Subcutaneous abdominal adipose tissue (tissue), 5 donors: ENCODE measurements at regions not wholly inside any gene's neighbourhood (a gene's known extent, or its start where the extent isn't known, plus 50 kb on each side); places are given as distances from the start of the nearest gene placed in this dataset.

ENCODE experiments used
- H3K27ac ChIP-seq: one replicate; pipeline ENCODE4 v1.7.0; 2013; ENCODE audit warnings: low read depth, mild to moderate bottlenecking, inconsistent platforms, low read length, moderate library complexity
- H3K27me3 ChIP-seq, 5 donors: one replicate each; pipeline ENCODE4 v1.7.0; 2013; ENCODE audit warnings: low read length in 5 of 5, inconsistent platforms in 1 of 5; ENCODE audit not compliant: control insufficient read depth in 5 of 5, insufficient read depth in 4 of 5
- H3K36me3 ChIP-seq, 5 donors: one replicate each; pipeline ENCODE4 v1.7.0; 2013; ENCODE audit warnings: low read length in 5 of 5; ENCODE audit not compliant: control insufficient read depth in 5 of 5, insufficient read depth in 5 of 5
- H3K4me1 ChIP-seq, 5 donors: one replicate each; pipeline ENCODE4 v1.7.0; 2013; ENCODE audit warnings: low read length in 5 of 5, mild to moderate bottlenecking in 3 of 5, moderate library complexity in 1 of 5; ENCODE audit not compliant: control insufficient read depth in 5 of 5, insufficient read depth in 5 of 5
- H3K4me3 ChIP-seq, 5 donors: one replicate each; pipeline ENCODE4 v1.7.0; 2013; ENCODE audit warnings: low read length in 5 of 5, low read depth in 1 of 5
- H3K9ac ChIP-seq, 5 donors: one replicate each; pipeline ENCODE4 v1.7.0; 2013; ENCODE audit warnings: low read length in 5 of 5, mild to moderate bottlenecking in 4 of 5, moderate library complexity in 3 of 5
- H3K9me3 ChIP-seq, 5 donors: one replicate each; pipeline ENCODE4 v1.7.0; 2013; ENCODE audit warnings: low read length in 5 of 5; ENCODE audit not compliant: control insufficient read depth in 5 of 5
- donor health status: healthy.
- donor health status: healthy.
- donor health status: healthy.
- donor health status: healthy.
- donor health status: healthy.

DNA sequence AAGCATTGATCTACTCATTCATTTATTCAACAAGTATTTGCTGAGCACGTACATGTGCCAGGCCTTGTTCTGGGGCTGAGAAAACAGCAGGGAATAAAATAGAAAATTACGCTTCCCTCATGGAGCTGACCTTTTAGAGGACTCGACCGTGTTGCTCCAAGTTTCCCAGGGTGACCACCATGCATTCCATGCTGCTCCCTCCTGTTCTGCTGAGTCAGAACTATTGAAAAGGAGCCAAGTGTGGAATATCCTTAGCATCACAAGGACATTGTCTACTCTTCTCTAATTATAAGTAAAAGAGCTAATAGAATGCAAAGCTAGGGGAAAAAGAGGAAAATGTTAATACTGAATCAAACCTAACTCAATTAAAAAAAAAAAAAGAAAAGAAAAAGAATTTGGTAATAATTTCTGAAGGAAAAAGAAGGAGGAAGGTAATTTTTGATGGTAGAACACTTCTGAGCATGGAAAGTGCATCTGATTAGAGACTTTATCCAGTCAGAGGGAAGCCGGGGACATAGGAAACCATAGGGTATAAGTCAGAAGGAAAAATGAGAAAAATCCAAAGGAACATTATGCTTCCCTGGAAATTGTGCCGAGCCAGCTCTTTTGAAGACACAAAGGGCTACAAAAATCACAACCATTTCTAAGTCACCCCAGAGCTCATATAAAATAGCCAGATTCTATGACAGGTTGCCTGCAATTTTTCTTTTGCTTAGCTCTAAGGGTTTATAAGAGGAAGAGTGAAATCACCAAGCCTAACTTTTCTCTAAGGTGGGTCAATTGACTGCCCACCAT, 339.4 kb downstream of the RND3 start:
- H3K4me3 ChIP-seq, result no peak overlapping the region
- no peaks in the 10 kb centered on the region for H3K4me1 ChIP-seq
- peaks cover 4 to 17% (median 15%) of the 10 kb centered on the region in 5 donors for H3K9me3 ChIP-seq
- H3K36me3 ChIP-seq, result no peaks in the 10 kb centered on the region
- H3K9ac ChIP-seq, result no peak overlapping the region
- H3K27ac ChIP-seq, result no peak overlapping the region
- H3K27me3 ChIP-seq, result no peaks in the 10 kb centered on the region

DNA sequence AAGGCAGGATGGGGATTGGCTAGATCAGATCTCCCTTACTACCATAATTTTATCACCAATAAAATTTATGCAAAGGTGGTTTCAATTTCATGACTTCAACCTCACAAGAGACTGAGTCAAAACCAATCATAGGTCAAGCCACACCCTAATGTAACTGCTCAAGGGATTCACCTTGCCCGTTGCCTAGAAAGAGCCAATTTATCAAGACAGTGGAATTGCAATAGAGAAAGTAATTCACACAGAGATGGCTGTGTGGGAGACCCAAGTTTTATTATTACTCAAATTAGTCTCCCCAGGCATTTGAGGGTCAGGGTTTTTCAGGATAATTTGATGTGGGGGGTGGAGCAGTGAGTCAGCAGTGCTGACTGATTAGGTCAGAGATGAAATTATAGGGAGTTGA, 340.6 kb downstream of the RND3 start:
- Histone ChIP-seq H3K4me3 (no peak overlapping the region), H3K9me3 (peaks cover 4 to 15% (median 15%) of the 10 kb centered on the region in 5 donors), H3K9ac (no peak overlapping the region), H3K27ac (no peak overlapping the region), H3K27me3 (no peaks in the 10 kb centered on the region), H3K4me1 (no peaks in the 10 kb centered on the region), H3K36me3 (no peaks in the 10 kb centered on the region)

DNA sequence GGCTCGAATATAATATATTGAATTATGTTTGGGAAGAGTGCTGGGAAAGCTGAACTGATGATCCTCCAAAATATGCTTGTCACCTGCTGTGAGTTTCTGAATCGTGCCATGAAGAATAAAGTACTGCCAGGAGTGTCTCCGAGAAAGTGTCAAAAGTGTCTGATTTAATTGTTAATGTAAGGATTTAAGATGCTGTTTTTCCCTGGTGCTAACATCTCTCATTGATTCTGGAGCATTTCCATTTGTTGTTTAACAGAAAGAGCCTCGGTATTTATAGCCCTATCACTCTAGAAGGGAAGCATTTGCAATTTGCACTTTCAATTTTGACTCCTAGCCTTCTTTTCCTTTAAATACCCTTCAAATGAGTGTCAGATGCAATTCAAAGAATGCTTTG, 342.2 kb downstream of the RND3 start:
- peaks cover 4 to 15% (median 15%) of the 10 kb centered on the region in 5 donors for H3K9me3 ChIP-seq
- no peaks in the 10 kb centered on the region for H3K27me3 ChIP-seq
- no peak overlapping the region for H3K27ac ChIP-seq
- H3K4me1 ChIP-seq, result no peaks in the 10 kb centered on the region
- H3K9ac ChIP-seq, result no peak overlapping the region
- no peaks in the 10 kb centered on the region for H3K36me3 ChIP-seq
- no peak overlapping the region for H3K4me3 ChIP-seq

DNA sequence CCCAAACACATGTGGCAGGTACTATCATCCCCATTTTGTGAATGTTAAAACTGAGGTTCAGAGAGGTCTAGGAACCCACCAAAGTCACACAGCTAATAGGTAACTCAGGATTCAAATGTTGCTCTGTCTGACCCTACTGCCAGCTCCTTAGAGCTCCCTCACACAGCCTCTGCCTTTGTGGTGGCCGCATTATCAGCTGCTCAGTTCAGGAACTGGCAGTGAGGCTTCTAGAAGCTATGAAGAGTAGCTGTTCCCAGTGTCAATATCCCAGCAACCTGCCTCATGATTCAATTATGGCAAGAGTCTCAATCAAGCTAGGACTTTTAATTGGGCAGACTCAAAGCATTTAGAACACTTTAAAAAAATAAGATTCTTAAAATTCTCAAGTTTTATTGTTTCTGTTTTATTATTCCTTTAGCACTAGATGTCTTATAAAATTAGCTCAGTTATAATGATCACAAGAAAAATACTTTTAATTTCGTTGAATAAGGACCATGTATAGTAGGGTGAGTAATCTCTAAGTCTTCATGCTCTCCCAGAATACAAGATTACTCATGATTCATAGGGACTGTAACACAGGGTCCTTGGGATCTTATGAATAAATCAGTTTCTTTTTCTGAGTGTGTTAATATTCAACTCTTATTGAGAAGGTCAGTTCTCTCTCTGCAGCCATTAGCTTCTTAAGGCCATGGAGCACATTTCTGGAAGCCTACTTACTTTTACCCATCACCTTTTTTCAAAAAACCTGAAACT, 342.7 kb downstream of the RND3 start:
- H3K9me3 ChIP-seq, result peaks cover 4 to 15% (median 15%) of the 10 kb centered on the region in 5 donors
- H3K27ac ChIP-seq, result no peak overlapping the region
- H3K4me3 ChIP-seq, result no peak overlapping the region
- no peaks in the 10 kb centered on the region for H3K27me3 ChIP-seq
- H3K36me3 ChIP-seq, result no peaks in the 10 kb centered on the region
- H3K4me1 ChIP-seq, result no peaks in the 10 kb centered on the region
- H3K9ac ChIP-seq, result no peak overlapping the region

DNA sequence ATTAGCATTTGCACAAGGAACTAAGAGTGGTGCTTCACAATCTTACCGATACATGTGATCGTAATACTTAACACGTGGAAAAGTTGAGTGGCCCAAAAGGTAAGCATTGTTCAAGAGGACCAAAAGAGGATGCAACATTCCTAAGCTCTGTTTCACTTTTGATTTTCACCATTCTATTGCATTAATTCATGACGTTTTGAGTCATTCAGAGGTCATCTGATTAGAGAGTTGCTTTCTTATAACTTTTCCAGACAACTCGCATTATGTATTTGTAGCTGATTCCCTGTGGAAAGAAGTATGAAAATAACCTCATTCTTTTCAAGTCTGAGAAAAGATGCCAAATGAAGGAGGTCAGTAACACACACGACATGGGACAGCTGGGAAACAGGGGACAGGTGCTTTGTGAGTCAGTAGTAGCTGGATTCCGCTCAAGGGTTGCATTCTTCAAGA, 344.4 kb downstream of the RND3 start:
- H3K27ac ChIP-seq, result no peak overlapping the region

DNA sequence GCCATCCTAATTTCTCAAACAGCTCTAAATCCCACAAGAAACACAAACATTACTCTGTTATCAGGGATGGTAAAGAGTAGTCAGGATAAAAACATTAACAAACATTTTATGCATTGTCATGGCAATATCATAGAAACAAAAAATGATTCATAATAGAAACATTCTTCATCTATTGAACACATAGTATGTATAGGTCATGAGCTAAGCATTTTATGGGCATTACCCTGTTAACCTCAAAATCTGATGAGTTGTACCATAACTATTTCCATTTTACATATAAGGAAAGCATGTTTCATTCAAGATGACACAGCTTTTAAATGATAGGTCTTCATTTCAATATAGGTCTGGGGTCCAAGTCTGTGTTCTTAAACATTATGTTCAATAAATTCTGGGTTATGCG, 344.9 kb downstream of the RND3 start:
- Histone ChIP-seq H3K9ac (no peak overlapping the region), H3K4me1 (no peaks in the 10 kb centered on the region)

More for the DNA sequence above, 344.4 kb downstream of the RND3 start:
- Histone ChIP-seq H3K9ac (no peak overlapping the region), H3K36me3 (no peaks in the 10 kb centered on the region), H3K27me3 (no peaks in the 10 kb centered on the region), H3K4me1 (no peaks in the 10 kb centered on the region), H3K9me3 (peaks cover 4 to 15% (median 15%) of the 10 kb centered on the region in 5 donors), H3K4me3 (no peak overlapping the region)

DNA sequence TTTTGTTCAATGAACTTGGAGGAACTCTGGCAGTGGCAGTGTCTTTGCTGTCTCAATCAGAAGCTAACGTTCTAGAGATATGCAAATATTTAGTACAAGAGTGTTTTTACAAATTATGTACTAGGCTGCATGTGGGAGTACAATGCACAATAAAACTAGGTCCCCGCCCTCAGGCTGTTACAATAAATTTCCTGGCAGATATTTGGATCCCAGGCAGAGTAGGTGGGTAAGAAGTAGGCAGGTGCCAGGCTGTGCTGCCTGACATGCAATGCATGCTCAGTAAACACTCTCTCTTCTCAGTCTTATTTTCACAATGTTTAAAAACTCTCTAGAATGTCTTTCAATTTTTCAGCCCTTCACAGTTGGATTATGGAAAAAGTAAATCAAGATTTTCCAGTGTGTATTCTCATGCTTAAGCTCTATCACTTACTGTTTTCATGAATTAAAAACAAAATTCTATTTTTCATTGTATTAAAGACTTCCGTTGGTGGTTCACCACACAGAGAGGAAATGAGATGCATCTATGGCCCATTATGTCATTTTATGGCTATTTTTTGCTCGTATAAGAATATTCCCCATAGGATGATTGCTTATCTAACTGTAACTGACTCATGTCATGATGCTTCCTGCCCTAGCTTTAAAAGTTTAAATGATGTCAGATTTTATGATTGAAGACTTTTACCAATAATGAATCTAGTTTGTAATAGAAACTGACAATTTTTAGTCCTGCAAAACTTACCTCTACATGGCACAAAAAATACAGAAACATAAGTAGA, 346.1 kb downstream of the RND3 start:
- no peaks in the 10 kb centered on the region for H3K4me1 ChIP-seq
- H3K9me3 ChIP-seq, result peaks cover 4 to 9% (median 8%) of the 10 kb centered on the region in 5 donors
- no peak overlapping the region for H3K27ac ChIP-seq
- H3K9ac ChIP-seq, result no peak overlapping the region
- no peak overlapping the region for H3K4me3 ChIP-seq
- H3K36me3 ChIP-seq, result no peaks in the 10 kb centered on the region
- no peaks in the 10 kb centered on the region for H3K27me3 ChIP-seq

More for the DNA sequence above, 344.9 kb downstream of the RND3 start:
- Histone ChIP-seq H3K27ac (no peak overlapping the region), H3K27me3 (no peaks in the 10 kb centered on the region), H3K9me3 (peaks cover 4 to 15% (median 15%) of the 10 kb centered on the region in 5 donors), H3K36me3 (no peaks in the 10 kb centered on the region), H3K4me3 (no peak overlapping the region)

DNA sequence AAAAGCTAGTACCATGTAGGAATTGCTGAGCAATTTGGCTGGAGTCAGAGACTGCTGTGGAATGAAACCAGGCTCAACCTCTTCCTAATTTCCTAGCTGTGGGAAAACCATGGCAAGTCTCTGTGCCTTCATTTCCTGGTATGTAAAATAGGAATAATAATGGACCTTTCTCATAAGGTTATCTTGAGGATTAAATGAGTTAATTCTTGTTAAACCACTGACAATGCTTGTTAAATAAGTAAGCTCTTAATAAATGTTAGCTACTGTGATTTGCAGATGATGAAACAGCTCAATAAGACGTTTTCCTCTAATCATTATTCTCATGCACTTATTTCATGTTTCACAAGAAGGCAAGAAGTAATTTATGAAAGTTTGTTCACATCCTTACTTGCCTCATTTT, 346.7 kb downstream of the RND3 start:
- Histone ChIP-seq H3K4me3 (no peak overlapping the region), H3K9me3 (peaks cover under 1 to 3% (median 3%) of the 10 kb centered on the region in 5 donors), H3K4me1 (no peaks in the 10 kb centered on the region), H3K36me3 (no peaks in the 10 kb centered on the region), H3K9ac (no peak overlapping the region), H3K27ac (no peak overlapping the region), H3K27me3 (no peaks in the 10 kb centered on the region)

DNA sequence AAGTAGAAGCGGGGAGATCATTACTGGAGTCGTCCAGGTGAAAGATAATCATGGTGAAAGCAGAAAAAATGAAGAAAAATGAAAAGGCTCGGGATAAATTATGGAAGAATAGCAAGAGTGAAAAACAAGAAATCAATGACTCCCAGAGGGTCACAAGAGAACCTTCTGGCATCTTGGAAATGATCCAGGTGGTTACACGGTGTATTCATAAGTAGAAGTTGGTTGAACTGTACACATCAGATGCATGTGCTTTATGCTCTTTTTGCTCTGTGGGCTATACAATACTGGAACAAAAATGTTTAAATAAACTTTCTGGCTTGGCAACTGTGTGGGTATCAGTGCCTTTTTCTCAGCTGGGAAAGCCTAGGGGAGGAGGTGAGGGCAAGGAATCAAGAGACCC, 348.9 kb downstream of the RND3 start:
- Histone ChIP-seq H3K9ac (no peak overlapping the region), H3K27ac (no peak overlapping the region), H3K4me3 (no peak overlapping the region), H3K4me1 (peaks cover 0 to 13% (median 9%) of the 10 kb centered on the region in 5 donors), H3K27me3 (no peaks in the 10 kb centered on the region), H3K36me3 (no peaks in the 10 kb centered on the region), H3K9me3 (no peaks in the 10 kb centered on the region)
